ENCODE measurements at regions not wholly inside any gene's neighbourhood (a gene's known extent, or its start where the extent isn't known, plus 50 kb on each side); places are given as distances from the start of the nearest gene placed in this dataset.

GRCh38 chr9:126132746-126133145 lies 193.9 kb upstream of the MVB12B start:
- no peak overlapping the region for H4K5ac ChIP-seq (ENCODE audit: insufficient read length, low read depth, low read length)
- peaks cover 5 to 7% of the 10 kb centered on the region in 2 experiments; a peak in 3 of 4 replicates for H3K9me3 ChIP-seq (ENCODE audit: insufficient read depth in 2 of 2, low read depth in 1 of 2, low read length in 1 of 2)
- H2AFZ ChIP-seq (ENCODE audit: low read length): no peak overlapping the region
- H4K20me1 ChIP-seq (replicated peaks in 1 of 2; ENCODE audit: control insufficient read depth in 1 of 2, insufficient read depth in 2 of 2, low read length in 2 of 2): no peaks in the 10 kb centered on the region
- no peak overlapping the region for H4K8ac ChIP-seq (ENCODE audit: extremely low read depth, insufficient read depth, low read length)
- no peak overlapping the region for H2BK20ac ChIP-seq (ENCODE audit: low read length)
- ChIA-PET CTCF (ENCODE audit: partially characterized antibody) (no interaction called here), POLR2A (ENCODE audit: partially characterized antibody) (no interaction called here)
- no peaks in the 10 kb centered on the region; the same call in 1 of the 2 replicates for H3K23me2 ChIP-seq (ENCODE audit: low read depth, low read length)
- no peak overlapping the region for H2BK12ac ChIP-seq (ENCODE audit: low read depth, low read length)
- no peak overlapping the region for H3K4me3 ChIP-seq (ENCODE audit: extremely low read depth in 1 of 4, insufficient read depth in 2 of 4, low read depth in 3 of 4, low read length in 4 of 4)
- no peaks in the 10 kb centered on the region; a peak in 1 of 7 replicates for H3K4me1 ChIP-seq (replicated peaks in 1 of 4; ENCODE audit: control insufficient read depth in 3 of 4, insufficient read depth in 4 of 4, low read length in 3 of 4)
- H3K79me1 ChIP-seq (ENCODE audit: low read depth, low read length): no peaks in the 10 kb centered on the region
- 0 out of 7 replicates have a peak, but pooled peaks cover 0 to 2% (median 0%) of the 10 kb centered on the region in 4 experiments for H3K27me3 ChIP-seq (replicated peaks in 1 of 4; ENCODE audit: control insufficient read depth in 3 of 4, extremely low read depth in 1 of 4, insufficient read depth in 3 of 4, low read length in 3 of 4)
- no peak overlapping the region for H3K56ac ChIP-seq (replicated peaks; ENCODE audit: insufficient read length, low read depth, low read length)
- no peaks in the 10 kb centered on the region for H3K36me3 ChIP-seq (ENCODE audit: control insufficient read depth in 2 of 4, insufficient read depth in 4 of 4, low read length in 3 of 4)
- H3K79me2 ChIP-seq (ENCODE audit: control insufficient read depth in 1 of 2, insufficient read depth in 2 of 2, low read length in 2 of 2): no peaks in the 10 kb centered on the region
- no peak overlapping the region for H3K4ac ChIP-seq (replicated peaks; ENCODE audit: insufficient read length, low read depth, low read length)
- no peak overlapping the region for H3K4me2 ChIP-seq (ENCODE audit: insufficient read depth in 1 of 2, low read depth in 2 of 2, low read length in 2 of 2)
- TF ChIP-seq TAF7 (optimal IDR thresholded peaks at IDR 0.05; ENCODE audit: borderline replicate concordance, low read depth, low read length) (no peak), RNF2 (IDR thresholded peaks at IDR 0.05; ENCODE audit: borderline replicate concordance, low read depth, low read length, missing control alignments, poor library complexity, severe bottlenecking) (no peak), SIN3A (conservative IDR thresholded peaks at IDR 0.05 in 1 of 2, IDR thresholded peaks at IDR 0.05 in 1 of 2; ENCODE audit: low read depth in 1 of 2, low read length in 2 of 2) (no peak), FOSL1 (IDR thresholded peaks at IDR 0.05; ENCODE audit: insufficient read depth, low read depth, low read length) (no peak), KDM5A (IDR thresholded peaks at IDR 0.05; ENCODE audit: low read length) (no peak), ZNF274 (IDR thresholded peaks at IDR 0.05; ENCODE audit: borderline replicate concordance, extremely low read depth, low read length) (no peak), KDM1A (IDR thresholded peaks at IDR 0.05; ENCODE audit: borderline replicate concordance, low read length) (no peak), TAF1 (IDR thresholded peaks at IDR 0.05; ENCODE audit: low read depth, low read length) (no peak), SIX5 (IDR thresholded peaks at IDR 0.05; ENCODE audit: low read depth, low read length) (no peak), HDAC2 (IDR thresholded peaks at IDR 0.05; ENCODE audit: borderline replicate concordance in 1 of 2, low read depth in 2 of 2, low read length in 2 of 2) (no peak), USF2 (IDR thresholded peaks at IDR 0.05; ENCODE audit: low read length) (no peak), CBX5 (IDR thresholded peaks at IDR 0.05; ENCODE audit: low read depth, low read length) (no peak), ASH2L (IDR thresholded peaks at IDR 0.05; ENCODE audit: low read length) (no peak), TBP (IDR thresholded peaks at IDR 0.05; ENCODE audit: low read depth, low read length) (no peak), POLR2A (IDR thresholded peaks at IDR 0.05; ENCODE audit: control extremely low read depth in 1 of 2, low read depth in 2 of 2, low read length in 2 of 2) (no peak)
- H4K91ac ChIP-seq (replicated peaks; ENCODE audit: insufficient read length, low read length): no peak overlapping the region
- no peak overlapping the region for H2BK5ac ChIP-seq (ENCODE audit: low read depth, low read length)
- H3K9ac ChIP-seq (replicated peaks in 1 of 4; ENCODE audit: extremely low read depth in 1 of 4, low read depth in 3 of 4, low read length in 3 of 4): no peak overlapping the region
- no peak overlapping the region for H3K14ac ChIP-seq (ENCODE audit: insufficient read length)
- no peak overlapping the region for H2AK5ac ChIP-seq (ENCODE audit: low read depth, low read length)
- H3K23ac ChIP-seq (ENCODE audit: insufficient read length): no peak overlapping the region
- DNase-seq (ENCODE audit: low read depth in 1 of 2, low spot score in 2 of 2) (no peak), FAIRE-seq (no peak)
- H2BK15ac ChIP-seq (ENCODE audit: low read length): no peak overlapping the region
- H3K27ac ChIP-seq (ENCODE audit: low read depth, low read length): no peak overlapping the region
- H2BK120ac ChIP-seq (replicated peaks; ENCODE audit: low read depth, low read length): no peak overlapping the region
- H3K18ac ChIP-seq (ENCODE audit: extremely low read depth, low read length): no peak overlapping the region
